GM12873 (cell line): ENCODE measurements at regions not wholly inside any gene's neighbourhood (a gene's known extent, or its start where the extent isn't known, plus 50 kb on each side); places are given as distances from the start of the nearest gene placed in this dataset.

Experiments
- TF ChIP-seq, protein P1 (sequence below): IDR thresholded peaks from 2 replicates; pipeline ENCODE4 v1.5.1; 2012; ENCODE audit warnings: low read depth, mild to moderate bottlenecking, moderate library complexity, low read length, control low read depth; ENCODE audit not compliant: insufficient read depth; ENCODE audit errors: missing control alignments

DNA sequence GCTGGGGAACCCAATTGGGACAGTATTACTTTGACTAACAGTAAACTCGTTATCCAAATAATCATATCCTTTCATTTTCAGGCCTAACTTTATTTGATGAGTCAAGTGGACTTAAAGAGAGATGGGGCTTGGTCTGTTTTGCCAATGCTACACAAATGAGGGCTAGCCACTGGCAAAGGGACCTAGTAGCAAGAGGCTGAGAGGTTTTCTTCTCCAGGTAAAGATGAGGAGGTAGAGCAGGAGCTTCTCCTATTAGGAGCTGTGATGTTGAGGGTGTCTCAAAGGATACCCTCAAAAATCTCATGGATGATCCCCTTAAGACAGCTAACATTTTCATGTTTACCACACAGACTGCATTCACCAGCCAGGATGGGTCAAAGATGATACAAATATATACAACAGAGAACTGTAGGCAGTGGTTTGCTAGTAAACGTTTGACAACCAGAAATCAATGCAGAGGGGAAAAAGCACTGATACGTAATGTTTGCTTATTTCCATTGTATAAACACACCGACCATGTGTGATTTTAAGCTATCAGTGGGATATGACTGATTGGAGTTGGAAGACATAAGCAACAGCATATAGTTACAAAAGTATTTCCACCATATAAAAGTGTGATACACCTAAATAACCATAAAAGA, 153.3 kb downstream of the IBTK start:
- TF ChIP-seq, protein P1, sequence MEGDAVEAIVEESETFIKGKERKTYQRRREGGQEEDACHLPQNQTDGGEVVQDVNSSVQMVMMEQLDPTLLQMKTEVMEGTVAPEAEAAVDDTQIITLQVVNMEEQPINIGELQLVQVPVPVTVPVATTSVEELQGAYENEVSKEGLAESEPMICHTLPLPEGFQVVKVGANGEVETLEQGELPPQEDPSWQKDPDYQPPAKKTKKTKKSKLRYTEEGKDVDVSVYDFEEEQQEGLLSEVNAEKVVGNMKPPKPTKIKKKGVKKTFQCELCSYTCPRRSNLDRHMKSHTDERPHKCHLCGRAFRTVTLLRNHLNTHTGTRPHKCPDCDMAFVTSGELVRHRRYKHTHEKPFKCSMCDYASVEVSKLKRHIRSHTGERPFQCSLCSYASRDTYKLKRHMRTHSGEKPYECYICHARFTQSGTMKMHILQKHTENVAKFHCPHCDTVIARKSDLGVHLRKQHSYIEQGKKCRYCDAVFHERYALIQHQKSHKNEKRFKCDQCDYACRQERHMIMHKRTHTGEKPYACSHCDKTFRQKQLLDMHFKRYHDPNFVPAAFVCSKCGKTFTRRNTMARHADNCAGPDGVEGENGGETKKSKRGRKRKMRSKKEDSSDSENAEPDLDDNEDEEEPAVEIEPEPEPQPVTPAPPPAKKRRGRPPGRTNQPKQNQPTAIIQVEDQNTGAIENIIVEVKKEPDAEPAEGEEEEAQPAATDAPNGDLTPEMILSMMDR: no peak

DNA sequence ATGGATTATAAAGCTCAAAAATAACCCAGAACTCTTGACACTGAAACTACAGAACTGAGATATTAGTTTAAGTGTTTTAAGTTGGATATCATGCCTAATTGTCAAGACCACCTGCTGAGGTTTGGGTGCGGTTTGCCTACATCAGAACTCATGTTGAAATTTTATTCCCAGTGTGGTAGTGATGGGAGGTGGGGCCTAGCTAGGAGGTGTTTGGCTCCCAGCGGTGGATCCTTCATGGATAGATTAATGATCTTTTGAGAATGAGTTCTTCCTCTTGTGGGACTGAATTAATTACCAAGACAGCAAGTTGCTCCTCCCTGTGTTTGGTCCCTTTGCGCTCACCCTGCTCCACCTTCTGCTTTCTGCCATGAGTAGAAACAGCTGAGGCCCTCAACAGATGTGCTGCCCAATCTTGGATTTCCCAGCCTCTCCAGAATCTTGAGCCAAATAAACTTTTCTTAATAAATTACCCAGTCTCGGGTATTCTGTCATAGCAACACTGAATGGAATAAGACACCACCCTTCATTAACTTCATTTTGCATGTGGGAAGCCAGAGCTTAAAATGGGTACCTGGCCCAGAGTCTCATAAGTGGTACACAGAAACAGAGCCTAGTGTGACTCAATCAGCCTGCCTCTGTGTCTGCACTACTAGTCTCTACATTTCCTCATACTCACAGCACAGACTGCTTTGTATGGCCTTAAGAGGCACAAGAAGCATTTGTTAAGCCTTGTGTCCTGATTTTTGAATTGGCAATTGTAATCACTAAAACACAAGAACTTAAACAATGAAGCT, 158.4 kb downstream of the IBTK start:
- TF ChIP-seq, protein P1: no peak

GRCh38 chr6:82086944-82087343, 160.6 kb downstream of the IBTK start:
- TF ChIP-seq, protein P1: no peak

DNA sequence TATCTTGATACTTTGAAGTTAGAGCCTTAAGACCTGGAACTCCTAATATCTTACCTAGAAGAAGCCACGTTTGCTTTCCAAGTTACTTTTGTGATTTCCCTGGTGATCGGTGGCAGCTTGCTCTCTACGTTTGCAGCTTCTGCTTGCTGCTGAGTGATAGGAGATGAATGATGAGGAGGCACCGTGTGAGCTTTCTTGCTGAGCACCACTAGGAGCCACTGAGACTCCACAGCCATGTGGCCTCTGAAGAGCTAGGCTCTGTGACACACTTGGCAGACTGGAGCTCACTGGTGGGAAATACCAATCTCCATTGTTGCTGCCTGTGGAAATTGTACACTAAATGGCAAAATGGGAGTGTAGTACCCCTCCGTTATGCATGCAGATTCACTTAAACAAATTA, 161.8 kb downstream of the IBTK start:
- TF ChIP-seq, protein P1: no peak

DNA sequence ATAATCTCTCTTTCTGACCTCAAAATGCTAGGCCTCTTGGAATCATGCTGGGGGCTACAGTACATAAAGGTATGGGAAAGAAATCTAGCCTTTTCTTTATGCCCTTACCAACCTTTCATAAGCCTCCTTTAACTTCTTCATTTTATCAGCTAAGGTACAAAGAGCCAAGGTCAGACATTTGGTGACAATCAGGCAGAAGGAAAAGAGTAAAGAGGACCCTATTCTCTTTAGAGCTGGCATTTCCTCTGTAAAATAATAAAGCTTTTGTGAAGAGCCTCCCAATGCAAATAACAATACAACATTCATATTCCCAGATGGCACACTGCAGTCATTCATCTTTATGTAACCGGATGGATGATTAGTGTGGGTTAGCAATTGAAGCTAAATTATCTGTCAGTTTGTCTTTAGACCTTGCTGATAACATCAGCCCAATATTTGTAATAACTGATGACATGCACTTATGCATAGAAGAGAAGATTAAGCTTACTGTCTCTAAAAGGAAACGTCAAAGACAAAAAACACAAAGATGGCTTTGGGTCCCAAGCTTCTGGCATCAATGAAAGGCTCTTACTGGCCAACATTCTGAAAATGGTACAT, 163.1 kb downstream of the IBTK start:
- TF ChIP-seq, protein P1: no peak

DNA sequence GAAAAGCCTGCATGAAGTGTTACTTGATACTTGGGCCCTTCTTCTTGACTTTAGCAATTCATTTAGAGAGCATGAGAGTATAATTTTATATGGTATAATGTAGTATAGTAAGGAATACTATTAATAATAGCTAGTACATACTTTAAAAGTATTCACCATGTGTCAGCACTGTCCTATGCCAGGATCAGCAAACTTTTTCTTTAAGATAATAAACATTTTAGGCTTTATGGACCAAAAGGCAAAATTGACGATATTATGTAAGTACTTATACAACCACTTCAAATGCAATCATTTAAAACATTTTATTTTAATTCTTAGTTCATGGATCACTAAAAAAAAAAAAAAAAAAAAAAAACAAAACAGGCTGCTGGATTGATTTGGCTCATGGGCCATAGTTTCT, 163.9 kb downstream of the IBTK start:
- TF ChIP-seq, protein P1: no peak

- TF ChIP-seq, protein P1: no peak
These were observed 166.8 kb downstream of the IBTK start for GRCh38 chr6:82080767-82081166.
